Thoracic aorta (tissue), 2 donors: ENCODE measurements at regions not wholly inside any gene's neighbourhood (a gene's known extent, or its start where the extent isn't known, plus 50 kb on each side); places are given as distances from the start of the nearest gene placed in this dataset.

Experiments
- ATAC-seq: fragments of 150-250 bp; one replicate; pipeline ENCODE4 v1.8.0; 2017; ENCODE audit warnings: low read depth; ENCODE audit not compliant: insufficient number of reproducible peaks, low FRiP score
- DNase-seq: peaks from one replicate; pipeline ENCODE4 v3.0.0-alpha.2; 2020; ENCODE audit warnings: low spot score
- H3K27ac ChIP-seq, 2 donors: fragments of 200-600 bp; sonication (generic); 1 replicate in 1 of 2; 2 replicates in 1 of 2; pipeline ENCODE4 v1.5.1; 2016; ENCODE audit warnings: mild to moderate bottlenecking in 2 of 2, moderate library complexity in 2 of 2
- H3K27me3 ChIP-seq: fragments of 200-600 bp; sonication (generic); replicated peaks from 2 replicates; pipeline ENCODE4 v1.6.0; 2016; ENCODE audit warnings: mild to moderate bottlenecking; ENCODE audit not compliant: insufficient read depth
- H3K36me3 ChIP-seq: fragments of 200-600 bp; sonication (generic); one replicate; pipeline ENCODE4 v1.5.1; 2016
- H3K4me1 ChIP-seq, 2 donors: fragments of 200-600 bp; sonication (generic); 1 replicate in 1 of 2; 2 replicates in 1 of 2; pipeline versions ENCODE4 v1.5.1 to v1.6.0; 2016; ENCODE audit warnings: low read depth in 2 of 2, mild to moderate bottlenecking in 1 of 2; ENCODE audit not compliant: control insufficient read depth in 1 of 2
- H3K4me3 ChIP-seq: fragments of 200-600 bp; sonication (generic); 2 replicates; pipeline ENCODE4 v1.5.1; 2016; ENCODE audit warnings: mild to moderate bottlenecking
- H3K9me3 ChIP-seq: fragments of 200-600 bp; sonication (generic); 2 replicates; pipeline ENCODE4 v1.5.1; 2016
- CTCF ChIP-seq: fragments of 200-600 bp; sonication (generic); IDR thresholded peaks from one replicate; pipeline ENCODE4 v1.5.1; 2019; ENCODE audit warnings: antibody characterized with exemption

- Histone ChIP-seq H3K27me3 (no peaks in the 10 kb centered on the region), H3K9me3 (no peaks in the 10 kb centered on the region), H3K36me3 (no peaks in the 10 kb centered on the region), H3K4me3 (no peak overlapping the region), H3K27ac (no peak overlapping the region), H3K4me1 (no peaks in the 10 kb centered on the region)
- DNase-seq (no peak), ATAC-seq (no peak)
- TF ChIP-seq CTCF = no peak
These were observed 115.7 kb upstream of the MXRA5 start for GRCh38 chrX:3462166-3462508.

GRCh38 chrX:3461397-3462165, 115.1 kb upstream of the MXRA5 start:
- Histone ChIP-seq H3K9me3 (no peaks in the 10 kb centered on the region), H3K27me3 (no peaks in the 10 kb centered on the region), H3K27ac (no peak overlapping the region), H3K4me1 (no peaks in the 10 kb centered on the region), H3K36me3 (no peaks in the 10 kb centered on the region), H3K4me3 (no peak overlapping the region)
- ATAC-seq = no peak
- no peak for DNase-seq
- no peak for TF ChIP-seq CTCF

GRCh38 chrX:3455796-3456195, 109.3 kb upstream of the MXRA5 start:
- no peaks in the 10 kb centered on the region for H3K4me1 ChIP-seq
- ATAC-seq = no peak
- no peak for TF ChIP-seq CTCF
- H3K27ac ChIP-seq = no peak overlapping the region
- no peaks in the 10 kb centered on the region for H3K9me3 ChIP-seq
- H3K4me3 ChIP-seq = no peak overlapping the region
- no peaks in the 10 kb centered on the region for H3K36me3 ChIP-seq
- DNase-seq = no peak
- H3K27me3 ChIP-seq = no peaks in the 10 kb centered on the region

GRCh38 chrX:3451571-3451970, 105.1 kb upstream of the MXRA5 start:
- DNase-seq (no peak), ATAC-seq (no peak)
- no peak for TF ChIP-seq CTCF
- Histone ChIP-seq H3K36me3 (no peaks in the 10 kb centered on the region), H3K4me3 (no peak overlapping the region), H3K9me3 (no peaks in the 10 kb centered on the region), H3K27ac (no peak overlapping the region), H3K27me3 (no peaks in the 10 kb centered on the region), H3K4me1 (no peaks in the 10 kb centered on the region)

GRCh38 chrX:3450881-3451570, 104.6 kb upstream of the MXRA5 start:
- Histone ChIP-seq H3K4me3 (no peak overlapping the region), H3K27ac (no peak overlapping the region), H3K36me3 (no peaks in the 10 kb centered on the region), H3K4me1 (no peaks in the 10 kb centered on the region), H3K27me3 (no peaks in the 10 kb centered on the region), H3K9me3 (no peaks in the 10 kb centered on the region)
- no peak for DNase-seq
- ATAC-seq = no peak
- TF ChIP-seq CTCF = no peak
